ENCODE measurements at regions not wholly inside any gene's neighbourhood (a gene's known extent, or its start where the extent isn't known, plus 50 kb on each side); places are given as distances from the start of the nearest gene placed in this dataset.

GRCh38 chr16:66296591-66296990 lies 69.9 kb upstream of the CDH5 start:
- no peak overlapping the region for H3K4me2 ChIP-seq (ENCODE audit: low read length)

GRCh38 chr16:66295761-66296546 lies 70.5 kb upstream of the CDH5 start:
- BruUV-seq (replicated peaks), result no TSS peak
- no peak overlapping the region for H3K27ac ChIP-seq (ENCODE audit: low read depth, low read length, poor library complexity, severe bottlenecking)

More at GRCh38 chr16:66296591-66296990, 69.9 kb upstream of the CDH5 start:
- no peak overlapping the region for H2AFZ ChIP-seq (ENCODE audit: low read length)
- H4K20me1 ChIP-seq (ENCODE audit: insufficient read depth, low read length), result no peaks in the 10 kb centered on the region
- no peaks in the 10 kb centered on the region for H3K9me2 ChIP-seq (ENCODE audit: insufficient read depth, low read length)
- TF ChIP-seq CTCF (conservative IDR thresholded peaks at IDR 0.05; ENCODE audit: low read length) (no peak), EZH2phosphoT487 (IDR thresholded peaks at IDR 0.05; ENCODE audit: borderline replicate concordance, low read depth, low read length) (no peak)
- no peaks in the 10 kb centered on the region for H3K79me2 ChIP-seq (ENCODE audit: insufficient read depth, low read depth, low read length)
- no TSS peak for BruUV-seq (replicated peaks)
- no peak overlapping the region for H3K27ac ChIP-seq (ENCODE audit: low read depth, low read length, poor library complexity, severe bottlenecking)
- no peaks in the 10 kb centered on the region for H3K36me3 ChIP-seq (ENCODE audit: insufficient read depth, low read length)
- H3K4me3 ChIP-seq (ENCODE audit: low read depth, low read length, poor library complexity, severe bottlenecking), result no peak overlapping the region
- no peaks in the 10 kb centered on the region for H3K9me3 ChIP-seq (ENCODE audit: low read length)
- no peaks in the 10 kb centered on the region for H3K4me1 ChIP-seq (ENCODE audit: insufficient read depth, low read length, poor library complexity, severe bottlenecking)
- ChIA-PET CTCF (ENCODE audit: unreplicated experiment) (no interaction called here), POLR2A (no interaction called here)
- DNase-seq (ENCODE audit: low spot score), result no peak
- intact Hi-C loops (cut with micrococcal nuclease; ENCODE audit: unreplicated experiment), result no loop called here

More at GRCh38 chr16:66295761-66296546, 70.5 kb upstream of the CDH5 start:
- TF ChIP-seq EZH2phosphoT487 (IDR thresholded peaks at IDR 0.05; ENCODE audit: borderline replicate concordance, low read depth, low read length), result no peak
- TF ChIP-seq CTCF (conservative IDR thresholded peaks at IDR 0.05; ENCODE audit: low read length), result no peak
- no peaks in the 10 kb centered on the region for H4K20me1 ChIP-seq (ENCODE audit: insufficient read depth, low read length)
- H3K4me1 ChIP-seq (ENCODE audit: insufficient read depth, low read length, poor library complexity, severe bottlenecking), result no peaks in the 10 kb centered on the region
- H3K9me3 ChIP-seq (ENCODE audit: low read length), result no peaks in the 10 kb centered on the region
- CTCF ChIA-PET (ENCODE audit: unreplicated experiment), result no interaction called here
- no peak overlapping the region for H3K4me3 ChIP-seq (ENCODE audit: low read depth, low read length, poor library complexity, severe bottlenecking)
- DNase-seq (ENCODE audit: low spot score), result no peak
- no peak overlapping the region for H3K4me2 ChIP-seq (ENCODE audit: low read length)
- POLR2A ChIA-PET, result no interaction called here
- H3K79me2 ChIP-seq (ENCODE audit: insufficient read depth, low read depth, low read length), result no peaks in the 10 kb centered on the region
- H2AFZ ChIP-seq (ENCODE audit: low read length), result no peak overlapping the region
- no peaks in the 10 kb centered on the region for H3K36me3 ChIP-seq (ENCODE audit: insufficient read depth, low read length)
- intact Hi-C loops (cut with micrococcal nuclease; ENCODE audit: unreplicated experiment), result no loop called here
- no peaks in the 10 kb centered on the region for H3K9me2 ChIP-seq (ENCODE audit: insufficient read depth, low read length)
